Neural crest cell (in vitro differentiated cells): ENCODE measurements at regions not wholly inside any gene's neighbourhood (a gene's known extent, or its start where the extent isn't known, plus 50 kb on each side); places are given as distances from the start of the nearest gene placed in this dataset.

Source experiments
- DNase-seq: peaks from one replicate; pipeline ENCODE4 v3.0.0; 2021; ENCODE audit warnings: low read depth, mixed read lengths, low spot score
- H3K27ac Mint-ChIP-seq: one replicate; pipeline ENCODE4 v1.8.0; 2021; ENCODE audit warnings: mild to moderate bottlenecking, mixed read lengths; ENCODE audit not compliant: unreplicated experiment
- H3K27me3 Mint-ChIP-seq: 2 replicates; pipeline ENCODE4 v1.8.0; 2021; ENCODE audit warnings: low read depth, mild to moderate bottlenecking, mixed read lengths
- H3K36me3 Mint-ChIP-seq: 2 replicates; pipeline ENCODE4 v1.8.0; 2021; ENCODE audit warnings: low read depth, mild to moderate bottlenecking, mixed read lengths
- H3K4me1 Mint-ChIP-seq: 2 replicates; pipeline ENCODE4 v1.8.0; 2021; ENCODE audit warnings: mixed read lengths
- H3K4me3 Mint-ChIP-seq: one replicate; pipeline ENCODE4 v1.8.0; 2021; ENCODE audit warnings: mild to moderate bottlenecking, mixed read lengths
- H3K9me3 Mint-ChIP-seq: 2 replicates; pipeline ENCODE4 v1.8.0; 2021; ENCODE audit warnings: mixed read lengths
- TF ChIP-seq, protein P1 (sequence below): fragments of 200-600 bp; sonication (generic); conservative IDR thresholded peaks from 2 replicates; pipeline ENCODE4 v1.5.0; 2021; ENCODE audit warnings: antibody characterized with exemption, mild to moderate bottlenecking

DNA sequence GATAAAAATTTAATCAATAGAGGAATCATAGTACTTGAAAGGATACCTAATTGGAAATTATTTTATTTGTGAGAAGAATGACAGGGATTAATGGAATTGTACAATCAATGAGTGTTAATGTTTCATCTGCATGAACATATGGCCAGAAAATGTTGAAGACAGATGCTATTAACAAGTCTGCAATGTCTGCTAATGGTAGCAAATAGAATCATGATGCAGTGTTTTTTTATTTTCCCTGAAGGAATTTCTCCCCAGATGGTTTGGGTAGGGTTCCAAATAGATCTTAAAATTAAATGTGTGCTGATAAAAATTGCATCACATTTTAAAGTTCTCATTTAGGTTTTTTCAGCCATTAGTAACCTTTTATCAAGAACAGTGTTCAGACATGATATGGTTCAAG is 291.3 kb upstream of the TRAM1L1 start:
- DNase-seq = no peak
- H3K27ac Mint-ChIP-seq = no peak overlapping the region
- H3K27me3 Mint-ChIP-seq = no peaks in the 10 kb centered on the region
- H3K4me1 Mint-ChIP-seq = no peaks in the 10 kb centered on the region
- TF ChIP-seq, protein P1, sequence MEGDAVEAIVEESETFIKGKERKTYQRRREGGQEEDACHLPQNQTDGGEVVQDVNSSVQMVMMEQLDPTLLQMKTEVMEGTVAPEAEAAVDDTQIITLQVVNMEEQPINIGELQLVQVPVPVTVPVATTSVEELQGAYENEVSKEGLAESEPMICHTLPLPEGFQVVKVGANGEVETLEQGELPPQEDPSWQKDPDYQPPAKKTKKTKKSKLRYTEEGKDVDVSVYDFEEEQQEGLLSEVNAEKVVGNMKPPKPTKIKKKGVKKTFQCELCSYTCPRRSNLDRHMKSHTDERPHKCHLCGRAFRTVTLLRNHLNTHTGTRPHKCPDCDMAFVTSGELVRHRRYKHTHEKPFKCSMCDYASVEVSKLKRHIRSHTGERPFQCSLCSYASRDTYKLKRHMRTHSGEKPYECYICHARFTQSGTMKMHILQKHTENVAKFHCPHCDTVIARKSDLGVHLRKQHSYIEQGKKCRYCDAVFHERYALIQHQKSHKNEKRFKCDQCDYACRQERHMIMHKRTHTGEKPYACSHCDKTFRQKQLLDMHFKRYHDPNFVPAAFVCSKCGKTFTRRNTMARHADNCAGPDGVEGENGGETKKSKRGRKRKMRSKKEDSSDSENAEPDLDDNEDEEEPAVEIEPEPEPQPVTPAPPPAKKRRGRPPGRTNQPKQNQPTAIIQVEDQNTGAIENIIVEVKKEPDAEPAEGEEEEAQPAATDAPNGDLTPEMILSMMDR = no peak
- no peaks in the 10 kb centered on the region for H3K9me3 Mint-ChIP-seq
- no peak overlapping the region for H3K4me3 Mint-ChIP-seq
- H3K36me3 Mint-ChIP-seq = no peaks in the 10 kb centered on the region

DNA sequence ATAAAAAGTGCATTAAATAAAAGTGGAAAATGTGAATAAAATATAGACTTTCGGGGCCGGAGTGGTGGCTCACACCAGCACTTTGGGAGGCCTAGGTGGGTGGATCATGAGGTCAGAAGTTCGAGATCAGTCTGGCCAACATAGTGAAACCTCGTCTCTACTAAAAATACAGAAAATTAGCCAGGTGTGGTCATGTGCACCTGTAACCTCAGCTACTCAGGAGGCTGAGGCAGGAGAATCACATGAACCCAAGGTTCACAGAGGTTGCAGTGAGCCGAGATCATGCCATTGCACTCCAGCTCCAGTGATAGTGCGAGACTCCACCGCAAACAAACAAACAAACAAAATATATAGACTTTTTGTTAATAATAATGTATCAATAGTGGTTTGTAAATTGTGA is 293.6 kb upstream of the TRAM1L1 start:
- Mint-ChIP-seq H3K4me1 (no peaks in the 10 kb centered on the region), H3K4me3 (no peak overlapping the region), H3K27ac (no peak overlapping the region), H3K36me3 (no peaks in the 10 kb centered on the region), H3K27me3 (no peaks in the 10 kb centered on the region), H3K9me3 (no peaks in the 10 kb centered on the region)
- TF ChIP-seq, protein P1 = no peak
- no peak for DNase-seq

DNA sequence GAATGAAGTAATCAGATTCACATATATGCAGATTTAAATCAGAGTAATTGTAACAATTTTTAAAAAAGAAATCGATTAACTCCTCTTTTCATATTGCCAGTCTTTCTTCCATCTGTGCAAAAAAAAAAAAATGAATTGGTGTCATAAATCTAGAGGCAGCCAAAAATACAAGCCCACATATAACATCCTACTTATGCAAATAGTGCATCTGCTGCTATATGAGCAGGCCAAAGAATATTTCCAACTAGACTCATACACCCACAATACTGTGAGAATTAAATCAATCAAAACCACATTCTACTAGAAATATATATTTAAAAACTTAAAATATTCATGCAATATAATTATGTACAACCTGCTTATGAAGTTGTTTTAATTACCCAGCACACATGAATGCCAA is 298.1 kb upstream of the TRAM1L1 start:
- no peaks in the 10 kb centered on the region for H3K36me3 Mint-ChIP-seq
- H3K4me3 Mint-ChIP-seq = no peak overlapping the region
- TF ChIP-seq, protein P1 = no peak
- H3K27me3 Mint-ChIP-seq = no peaks in the 10 kb centered on the region
- no peaks in the 10 kb centered on the region for H3K4me1 Mint-ChIP-seq
- no peak for DNase-seq
- no peaks in the 10 kb centered on the region for H3K9me3 Mint-ChIP-seq
- H3K27ac Mint-ChIP-seq = no peak overlapping the region

DNA sequence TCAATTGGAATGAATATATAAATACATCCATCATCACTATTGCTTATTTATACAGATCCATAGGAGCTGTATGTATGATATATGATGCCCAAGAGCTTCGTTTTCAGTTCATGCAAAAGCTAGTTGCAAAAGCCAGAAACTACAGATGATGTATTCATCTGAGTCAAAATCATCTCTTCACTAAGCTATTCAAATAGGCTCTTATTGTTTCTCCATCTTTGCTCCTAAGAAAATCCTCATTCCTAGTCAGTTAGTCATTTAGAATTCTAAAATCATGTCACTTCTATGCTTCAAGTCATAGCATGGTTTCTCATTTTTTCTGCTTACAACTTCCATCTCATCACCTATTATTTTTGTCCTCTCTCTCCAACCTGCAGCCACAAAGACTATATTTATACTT is 300.1 kb upstream of the TRAM1L1 start:
- no peaks in the 10 kb centered on the region for H3K36me3 Mint-ChIP-seq
- H3K27ac Mint-ChIP-seq = no peak overlapping the region
- H3K4me3 Mint-ChIP-seq = no peak overlapping the region
- H3K9me3 Mint-ChIP-seq = no peaks in the 10 kb centered on the region
- no peaks in the 10 kb centered on the region for H3K4me1 Mint-ChIP-seq
- H3K27me3 Mint-ChIP-seq = no peaks in the 10 kb centered on the region
- DNase-seq = no peak
- TF ChIP-seq, protein P1 = no peak

DNA sequence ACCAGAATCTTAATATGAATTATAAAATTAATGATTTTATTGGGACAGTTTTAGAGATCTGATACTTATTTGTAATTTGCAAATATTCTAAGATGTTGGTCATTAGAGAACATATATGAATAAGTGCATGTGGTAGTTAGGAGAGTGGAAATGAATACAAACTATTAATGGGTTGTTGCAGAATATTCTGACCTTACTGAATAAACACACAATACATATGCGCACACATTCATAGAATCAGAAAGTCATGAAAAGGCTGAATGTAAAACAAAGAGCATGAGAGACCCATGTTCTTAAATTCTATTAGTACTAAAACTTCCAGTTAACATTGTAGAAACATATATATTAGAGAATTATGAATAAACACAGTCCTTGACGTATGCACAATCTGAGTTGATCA is 301.7 kb upstream of the TRAM1L1 start:
- H3K4me3 Mint-ChIP-seq = no peak overlapping the region
- DNase-seq = no peak
- TF ChIP-seq, protein P1 = no peak
- H3K36me3 Mint-ChIP-seq = no peaks in the 10 kb centered on the region
- no peaks in the 10 kb centered on the region for H3K4me1 Mint-ChIP-seq
- no peak overlapping the region for H3K27ac Mint-ChIP-seq
- no peaks in the 10 kb centered on the region for H3K27me3 Mint-ChIP-seq
- H3K9me3 Mint-ChIP-seq = no peaks in the 10 kb centered on the region
